Stimulated activated CD8-positive, alpha-beta memory T cell treated with anti-CD3 and anti-CD28 coated beads, Interleukin-12 subunit alpha, Interleukin-12 subunit beta, amount 100 ng/mL, for 1 hour (primary cell): ENCODE measurements at regions not wholly inside any gene's neighbourhood (a gene's known extent, or its start where the extent isn't known, plus 50 kb on each side); places are given as distances from the start of the nearest gene placed in this dataset.
"Not testable (repeated sequence)": the region's sequence is repeated elsewhere in the genome, so short reads cannot be mapped to it uniquely, and the experiment has no call there.

ENCODE experiments used
- DNase-seq: peaks from one replicate; pipeline ENCODE4 v3.0.0-alpha.2; 2020; ENCODE audit warnings: low read depth

DNA sequence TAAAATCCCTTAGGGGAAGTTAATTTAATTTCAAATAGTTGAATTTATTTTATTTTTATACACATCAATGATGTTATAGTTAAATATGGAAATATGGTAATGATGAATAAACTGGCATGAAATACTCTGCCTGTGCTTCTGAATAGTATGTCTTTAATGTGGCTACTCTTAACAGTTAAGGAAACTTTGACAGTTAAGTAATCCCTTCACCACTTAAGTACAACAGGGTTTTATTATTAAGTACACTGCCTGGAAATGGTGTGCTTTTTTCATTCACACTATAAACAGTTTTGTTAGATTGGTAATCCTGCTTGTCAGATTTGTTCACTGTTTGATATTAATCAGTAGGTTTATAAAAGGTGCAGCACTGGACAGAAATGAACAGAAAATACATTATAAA lies 412.0 kb upstream of the ZEB2 start:
- no peak for DNase-seq

- DNase-seq = no peak
Measured at GRCh38 chr2:144931480-144931879, 411.6 kb upstream of the ZEB2 start.

DNA sequence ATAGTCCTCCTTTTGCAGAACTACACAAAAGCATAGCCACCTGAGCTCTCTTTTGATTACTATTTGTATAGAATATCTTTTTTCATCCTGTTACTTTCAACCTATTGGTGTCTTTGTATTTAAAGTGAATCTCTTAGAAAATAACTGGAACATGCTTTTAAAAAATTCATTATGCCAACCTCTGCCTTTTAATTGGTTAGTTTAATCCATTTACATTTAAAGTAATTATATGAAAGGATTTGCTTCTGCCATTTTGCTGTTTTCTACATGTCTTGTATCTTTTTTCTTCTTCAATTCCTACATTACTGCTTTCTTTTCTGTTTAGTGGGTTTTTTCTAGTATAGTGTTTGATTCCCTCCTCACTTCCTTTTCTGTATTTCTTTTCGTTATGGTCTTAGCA lies 407.5 kb upstream of the ZEB2 start:
- DNase-seq = no peak

DNA sequence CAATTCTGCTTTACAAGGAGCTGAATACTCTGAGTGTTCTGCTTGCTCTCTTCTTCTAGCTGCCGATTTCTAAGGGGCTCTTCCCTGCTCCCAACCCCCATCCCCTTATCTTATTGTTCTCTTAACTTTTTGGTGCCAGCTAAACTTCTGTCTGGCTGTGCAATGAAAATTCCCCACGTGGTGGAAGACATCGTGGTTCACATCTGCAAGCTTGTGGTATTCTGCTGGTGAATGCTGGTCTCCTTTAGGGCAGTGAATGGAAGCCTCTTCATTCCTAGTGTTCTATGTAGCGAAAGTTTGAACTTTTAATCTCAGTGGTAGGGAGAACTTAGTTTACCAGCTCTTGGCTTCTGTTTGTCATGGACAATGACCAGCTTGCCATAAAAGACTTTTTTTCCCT lies 406.0 kb upstream of the ZEB2 start:
- DNase-seq = no peak

- no peak for DNase-seq
Measured at GRCh38 chr2:144924827-144925226, 404.9 kb upstream of the ZEB2 start.

DNA sequence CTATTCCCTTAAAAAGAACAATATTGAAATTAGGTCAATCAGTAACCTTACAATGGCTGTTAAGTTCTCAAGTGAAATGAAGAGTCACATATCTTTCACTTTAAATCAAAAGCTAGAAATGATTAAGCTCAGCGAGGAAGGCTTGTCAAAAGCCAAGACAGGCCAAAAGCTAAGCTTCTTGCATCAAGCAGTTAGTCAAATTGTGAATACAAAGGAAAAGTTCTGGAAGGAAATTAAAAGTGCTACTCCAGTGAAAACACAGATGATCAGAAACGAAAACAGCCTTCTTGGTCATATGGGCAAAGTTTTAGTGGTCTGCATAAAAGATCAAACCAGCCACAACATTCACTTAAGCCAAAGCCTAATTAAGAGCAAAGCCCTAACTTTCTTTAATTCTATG lies 402.6 kb upstream of the ZEB2 start:
- DNase-seq = no peak

DNA sequence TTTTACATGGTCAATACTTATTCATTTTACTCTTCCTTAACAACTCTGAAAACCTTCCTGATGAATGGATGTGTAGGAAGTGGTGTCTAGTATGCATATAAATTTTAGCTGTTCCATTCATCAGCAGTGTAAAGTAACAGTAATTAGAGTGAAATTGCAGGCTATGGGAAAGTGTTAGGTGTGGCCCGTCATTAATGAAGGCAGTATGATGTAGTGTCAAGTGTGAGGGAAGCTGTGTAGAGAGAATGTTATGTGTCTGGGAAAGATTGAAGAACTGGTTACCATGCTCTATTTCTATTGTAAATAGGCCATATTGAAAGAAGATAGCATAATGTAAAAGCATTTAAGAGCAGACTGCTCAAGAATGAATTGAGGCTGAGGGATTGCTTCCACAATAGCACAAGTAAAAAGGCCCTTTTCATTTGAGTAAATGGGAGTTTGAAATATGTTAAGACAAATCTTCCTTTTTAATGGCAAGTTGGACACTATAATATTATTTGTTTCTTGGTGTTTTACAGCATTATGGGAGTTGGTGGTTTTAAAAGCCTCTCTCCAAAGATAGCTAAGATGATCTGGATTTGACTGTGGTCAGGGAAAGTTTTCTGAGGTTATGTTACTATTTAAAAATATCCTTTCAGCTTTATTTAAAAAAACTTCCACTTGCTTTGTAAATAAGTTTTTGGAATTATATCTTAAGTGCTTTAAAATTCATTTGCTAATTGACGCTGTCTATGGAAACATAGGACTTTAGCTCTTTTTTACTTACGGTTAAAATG lies 401.0 kb upstream of the ZEB2 start:
- no peak for DNase-seq

- DNase-seq = no peak
Measured at GRCh38 chr2:144914622-144915318, 394.9 kb upstream of the ZEB2 start.

- no peak for DNase-seq
Measured at GRCh38 chr2:144914113-144914512, 394.2 kb upstream of the ZEB2 start.

GRCh38 chr2:144912206-144912605 lies 392.3 kb upstream of the ZEB2 start:
- no peak for DNase-seq

DNA sequence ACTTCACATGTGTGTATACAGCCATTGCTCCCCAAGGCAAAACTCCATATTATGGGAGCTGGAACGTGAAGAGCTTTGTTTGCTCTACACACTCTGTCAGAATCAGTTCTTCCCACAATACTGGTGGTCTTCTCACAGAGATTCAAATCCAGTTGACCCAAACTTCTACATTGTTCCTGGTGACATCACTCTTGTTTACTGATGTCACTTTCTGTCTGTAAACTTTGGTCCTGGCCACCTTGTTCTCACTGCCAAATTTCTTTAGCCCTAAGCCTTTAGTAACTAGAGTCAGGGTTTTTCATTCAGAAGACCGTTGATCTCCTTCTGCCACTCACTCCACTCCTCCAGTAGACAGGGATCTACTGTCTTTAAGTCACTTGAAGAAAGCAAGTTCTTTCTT lies 386.0 kb upstream of the ZEB2 start:
- DNase-seq = no peak

GRCh38 chr2:144904612-144905011 lies 384.7 kb upstream of the ZEB2 start:
- DNase-seq = no peak

GRCh38 chr2:144903045-144903444 lies 383.1 kb upstream of the ZEB2 start:
- not testable (repeated sequence) for DNase-seq

- not testable (repeated sequence) for DNase-seq
Measured at GRCh38 chr2:144901386-144901785, 381.5 kb upstream of the ZEB2 start.

DNA sequence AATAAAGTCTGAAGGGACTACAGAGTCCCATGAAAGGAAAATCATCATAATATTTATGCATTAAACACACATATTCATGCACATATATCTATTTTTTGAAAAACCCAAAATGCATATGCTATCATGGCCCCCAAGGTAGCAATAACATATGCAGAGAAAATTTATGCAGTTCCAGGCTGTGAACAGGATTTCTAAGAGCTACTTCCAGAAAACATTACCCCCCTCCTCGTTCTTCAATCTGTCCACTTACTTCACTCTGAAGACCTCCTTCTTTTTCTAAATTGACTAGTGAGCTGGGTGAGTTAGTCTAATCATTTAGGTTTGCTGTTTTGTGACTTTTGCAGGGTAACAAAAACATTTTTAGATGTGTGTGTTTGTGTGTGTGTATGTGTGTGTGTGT lies 376.4 kb upstream of the ZEB2 start:
- no peak for DNase-seq

- DNase-seq = no peak
Measured at GRCh38 chr2:144894612-144895599, 375.0 kb upstream of the ZEB2 start.

GRCh38 chr2:144893464-144893863 lies 373.5 kb upstream of the ZEB2 start:
- no peak for DNase-seq

DNA sequence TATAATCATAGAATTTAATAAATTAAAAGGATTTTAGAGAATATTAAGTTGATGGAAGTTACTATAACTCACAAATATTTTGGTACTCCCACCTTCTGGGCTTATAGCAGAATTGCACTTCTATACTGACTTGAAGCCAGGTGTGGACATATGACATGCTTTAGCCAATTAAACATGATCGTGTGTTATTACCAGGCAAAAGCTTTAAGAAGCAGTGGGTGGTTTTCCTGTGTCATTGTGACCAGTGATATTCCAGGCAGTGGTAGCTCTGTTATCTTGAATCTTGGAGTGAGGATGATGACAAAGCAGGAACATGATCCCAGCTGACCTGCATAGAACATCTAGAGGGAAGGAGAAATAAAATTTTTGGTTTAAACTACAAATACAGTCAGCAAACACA lies 370.9 kb upstream of the ZEB2 start:
- no peak for DNase-seq

DNA sequence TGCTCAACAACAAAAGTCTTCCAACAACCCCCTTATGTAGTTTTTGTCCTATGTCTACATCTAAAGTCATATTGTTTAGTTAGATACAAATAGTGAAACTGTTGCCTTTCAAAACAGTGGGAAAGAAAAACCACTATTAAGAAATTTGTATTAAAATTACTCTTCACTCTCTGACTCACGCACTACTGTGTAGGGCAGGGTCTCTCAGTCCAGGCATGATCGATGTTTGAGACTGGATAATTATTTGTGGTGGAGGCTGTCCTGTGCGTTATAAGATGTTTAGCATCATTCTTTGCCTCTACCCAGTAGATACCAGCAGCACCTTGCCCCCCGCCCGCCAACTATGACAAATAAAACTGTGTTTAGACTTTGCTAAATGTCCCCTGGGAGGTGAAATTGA lies 369.4 kb upstream of the ZEB2 start:
- DNase-seq = no peak

DNA sequence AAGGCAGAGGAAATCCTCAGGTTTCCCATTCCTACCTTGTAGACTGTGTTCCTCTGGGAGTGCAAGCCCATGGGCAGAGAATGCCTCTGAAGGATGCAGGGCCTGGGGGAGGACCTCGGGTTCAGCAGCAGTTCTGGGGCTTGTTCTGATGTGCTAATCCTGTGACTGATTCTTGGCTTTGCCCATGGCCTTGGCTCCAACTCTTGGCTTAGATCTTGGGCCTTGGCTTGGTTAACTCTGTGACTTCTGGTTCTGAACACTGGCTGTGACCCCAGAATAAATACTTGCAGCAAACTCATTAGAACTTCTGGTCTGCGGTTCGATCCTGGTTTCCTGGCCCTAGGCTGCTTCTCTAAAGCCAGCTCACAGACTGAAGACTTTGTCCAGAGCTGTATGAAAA lies 366.9 kb upstream of the ZEB2 start:
- DNase-seq = no peak

DNA sequence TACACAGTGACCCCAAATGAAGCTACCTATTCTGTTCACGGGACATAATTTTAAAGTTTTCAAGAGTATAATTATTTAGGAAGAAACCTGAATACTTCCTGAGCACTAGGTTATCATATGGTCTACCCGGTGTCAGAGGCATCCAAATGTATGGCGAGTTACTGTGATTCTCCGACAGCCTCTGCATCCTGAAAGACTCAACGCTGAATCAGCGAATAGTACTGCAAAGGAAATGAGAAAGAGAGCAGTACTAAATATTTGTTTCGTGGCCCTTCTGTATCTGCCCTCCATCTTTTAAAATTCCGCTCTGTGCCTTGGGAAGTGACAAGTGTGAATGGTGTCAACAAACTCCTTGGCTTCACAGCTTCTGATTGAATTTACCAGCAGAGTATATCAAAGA lies 358.0 kb upstream of the ZEB2 start:
- no peak for DNase-seq

DNA sequence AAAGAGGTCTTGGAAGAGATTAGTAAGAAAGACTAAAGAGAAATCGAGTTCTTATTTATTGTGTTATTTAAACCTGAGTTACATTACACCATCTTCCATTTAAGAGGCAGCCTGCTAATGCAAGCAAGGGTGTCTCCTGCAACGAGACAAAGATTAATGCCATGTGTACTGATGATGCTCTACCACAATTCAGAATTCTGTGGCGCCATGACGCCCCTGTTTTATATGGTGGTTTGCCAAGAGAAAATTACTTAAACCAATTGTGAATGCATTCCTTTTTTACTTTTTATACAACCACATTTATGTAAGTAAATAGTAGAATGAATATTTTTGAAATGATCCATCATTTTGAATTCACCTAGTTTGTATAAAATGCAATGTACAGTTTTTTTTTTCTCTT lies 356.1 kb upstream of the ZEB2 start:
- DNase-seq = no peak
